Dermis microvascular lymphatic vessel endothelial cell (primary cell): ENCODE measurements at regions not wholly inside any gene's neighbourhood (a gene's known extent, or its start where the extent isn't known, plus 50 kb on each side); places are given as distances from the start of the nearest gene placed in this dataset.

ENCODE experiments used
- DNase-seq, 2 donors: peaks; one replicate each; pipeline versions ENCODE4 v3.0.0 to v3.0.0-alpha.2; 2010; ENCODE audit warnings: low read depth in 2 of 2

- DNase-seq: no peak
These were observed 139.2 kb upstream of the EOMES start for GRCh38 chr3:27861046-27862036.

DNA sequence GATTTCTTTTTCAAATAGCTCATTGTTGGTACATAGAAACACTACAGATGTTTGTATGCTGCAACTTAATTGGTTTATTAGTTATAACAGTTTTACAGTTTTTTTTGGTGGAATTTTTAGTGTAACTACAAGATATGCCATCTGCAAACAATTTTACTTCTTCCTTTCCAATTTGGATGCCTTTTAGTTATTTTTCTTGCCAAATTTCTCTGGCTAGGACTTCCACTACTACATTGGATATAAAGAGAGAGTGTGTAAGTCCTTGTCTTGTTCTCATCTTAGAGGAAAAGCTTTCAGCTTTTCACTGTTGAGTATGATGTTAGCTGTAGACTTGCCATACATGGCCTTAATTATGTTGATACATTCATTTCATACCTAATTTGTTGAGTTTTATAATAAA lies 143.6 kb upstream of the EOMES start:
- no peak for DNase-seq

- DNase-seq: no peak
These were observed 147.0 kb upstream of the EOMES start for GRCh38 chr3:27869152-27869551.

- DNase-seq: no peak
These were observed 155.2 kb upstream of the EOMES start for GRCh38 chr3:27877061-27878013.

DNA sequence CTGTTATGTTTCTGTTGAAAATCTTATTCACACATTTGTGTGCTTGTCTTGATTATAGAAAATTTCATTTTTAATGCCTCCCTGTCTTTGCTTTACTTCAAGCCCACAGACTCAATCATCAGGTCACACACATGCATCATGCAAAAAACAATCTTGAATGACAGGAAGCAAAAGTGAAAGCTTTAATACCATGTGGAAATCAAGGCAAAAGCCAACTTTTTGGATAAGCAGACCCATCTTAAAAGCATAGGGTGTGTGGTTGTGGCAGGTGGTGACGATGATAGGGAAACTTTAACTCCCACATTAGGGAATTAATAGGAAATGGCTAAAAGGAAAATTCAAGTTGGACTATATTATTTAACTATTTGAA lies 155.9 kb upstream of the EOMES start:
- no peak for DNase-seq

GRCh38 chr3:27880969-27881892 lies 159.1 kb upstream of the EOMES start:
- DNase-seq: no peak

- DNase-seq: no peak
These were observed 161.1 kb upstream of the EOMES start for GRCh38 chr3:27883266-27883665.

- no peak for DNase-seq
These were observed 163.5 kb upstream of the EOMES start for GRCh38 chr3:27885641-27886040.

- no peak for DNase-seq
These were observed 166.4 kb upstream of the EOMES start for GRCh38 chr3:27888562-27888961.

DNA sequence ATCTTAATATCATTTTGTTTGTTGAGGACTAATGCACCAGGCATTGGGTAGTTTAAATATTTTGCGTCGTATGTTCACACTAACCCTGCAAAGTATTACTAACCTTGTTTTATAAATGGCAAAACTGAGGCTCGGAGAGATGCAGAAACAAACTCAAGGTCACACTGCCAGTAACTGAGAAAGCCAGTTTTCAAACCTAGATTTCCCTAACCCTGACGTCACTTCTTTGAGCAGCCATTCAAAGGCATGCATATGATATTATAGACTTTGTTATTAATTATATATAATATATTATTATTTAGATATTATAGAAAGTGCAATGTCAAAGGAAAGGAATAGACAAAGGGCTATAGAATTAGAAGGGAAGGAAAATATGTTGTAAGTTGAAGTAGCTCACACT lies 167.6 kb upstream of the EOMES start:
- DNase-seq: no peak

DNA sequence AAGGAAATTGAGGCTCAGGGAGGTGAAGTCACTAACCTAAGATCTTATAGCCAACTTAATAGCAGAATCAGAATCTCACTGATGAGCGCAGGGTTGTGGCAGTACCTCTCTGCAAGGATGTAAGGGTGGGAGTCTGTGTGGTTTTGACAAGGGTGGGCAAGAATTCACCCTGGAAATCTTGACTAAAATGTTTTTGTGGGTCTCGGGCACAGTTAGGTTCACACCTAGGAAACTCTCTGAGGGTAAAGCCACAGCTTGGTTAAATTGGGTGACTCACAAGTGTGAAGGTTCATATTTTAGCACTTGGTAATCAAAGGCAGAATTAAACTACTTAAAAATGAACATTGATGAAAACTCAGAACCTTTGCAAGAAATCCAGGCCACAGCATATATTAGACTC lies 178.2 kb upstream of the EOMES start:
- DNase-seq: no peak

DNA sequence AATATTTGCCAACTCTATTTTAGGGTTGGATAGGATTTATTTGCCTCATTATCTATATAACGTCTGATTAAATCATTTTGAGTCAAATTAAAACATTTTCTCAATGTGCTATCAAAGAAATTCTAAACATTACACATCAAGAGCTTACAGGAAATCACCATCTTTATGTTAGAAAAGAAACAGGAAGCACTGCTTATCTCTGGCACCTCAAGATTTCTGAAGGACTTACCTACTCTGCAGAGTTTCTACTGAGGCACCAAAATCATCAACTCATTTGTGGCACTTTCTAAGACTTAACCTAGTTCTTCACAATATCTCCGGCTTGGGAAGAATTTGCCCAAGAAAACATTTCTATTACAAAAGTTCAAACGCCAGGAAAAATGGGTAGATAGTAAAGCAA lies 181.3 kb upstream of the EOMES start:
- no peak for DNase-seq

- no peak for DNase-seq
These were observed 183.5 kb upstream of the EOMES start for GRCh38 chr3:27905625-27906024.

DNA sequence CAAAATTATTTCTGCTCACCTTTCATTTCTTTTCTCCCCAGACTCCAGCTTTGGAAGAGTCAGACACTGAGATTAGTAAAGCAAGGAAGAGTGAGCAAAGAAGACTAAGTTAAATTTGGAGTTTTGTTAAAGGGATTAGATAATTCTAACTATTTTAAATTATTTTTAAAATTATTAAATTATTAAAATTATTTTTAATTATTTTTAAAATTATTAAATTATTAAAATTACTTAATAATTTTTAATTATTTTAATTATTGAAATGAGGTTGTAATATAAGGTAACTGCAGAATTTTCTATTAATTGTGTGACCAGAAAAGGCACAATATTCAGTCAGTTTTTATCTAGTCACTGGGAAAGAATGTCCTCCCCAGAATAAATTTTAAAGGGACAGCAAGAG lies 185.0 kb upstream of the EOMES start:
- no peak for DNase-seq

- DNase-seq: no peak
These were observed 185.8 kb upstream of the EOMES start for GRCh38 chr3:27907929-27908328.

DNA sequence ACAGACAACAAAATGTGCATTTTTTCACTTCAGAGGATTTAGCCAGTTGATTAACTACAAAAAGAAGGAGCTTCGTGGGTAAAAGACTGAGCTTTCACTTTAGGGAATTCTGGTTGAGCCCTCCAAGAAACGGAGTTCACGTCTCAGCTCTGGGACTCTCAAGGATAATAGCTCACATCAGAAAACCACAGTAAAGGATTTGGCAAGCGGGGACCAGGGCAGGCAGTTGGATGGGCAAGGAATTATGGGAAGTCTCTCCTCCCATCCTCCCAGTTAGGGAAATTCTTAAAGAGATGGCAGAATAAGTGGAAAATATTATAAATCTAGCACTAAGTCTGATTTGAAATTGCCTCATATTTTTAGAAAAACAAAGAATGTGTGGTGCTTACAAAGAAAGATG lies 188.3 kb upstream of the EOMES start:
- DNase-seq: no peak

DNA sequence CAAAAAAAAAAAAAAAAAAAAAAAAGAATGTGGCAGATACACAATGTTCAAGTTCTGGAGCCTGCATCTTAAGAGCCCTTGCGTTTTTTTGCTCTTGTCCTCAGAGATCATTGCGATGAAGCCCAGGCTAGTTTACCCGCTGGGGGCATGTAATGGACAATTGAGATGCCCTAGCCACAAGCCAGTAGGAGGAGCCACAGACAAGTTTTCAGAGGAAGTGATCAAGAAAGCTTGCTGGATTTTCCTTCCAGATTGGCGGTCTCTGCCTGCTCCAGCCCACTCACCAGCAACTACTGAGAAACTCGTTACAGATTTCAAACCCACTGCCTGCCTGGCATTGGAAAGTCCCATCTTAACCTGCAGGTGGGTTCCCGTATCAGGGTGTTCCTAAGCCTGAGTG lies 192.1 kb upstream of the EOMES start:
- DNase-seq: no peak

GRCh38 chr3:27923349-27924068 lies 201.4 kb upstream of the EOMES start:
- no peak for DNase-seq

GRCh38 chr3:27927882-27928281 lies 205.8 kb upstream of the EOMES start:
- DNase-seq: no peak

DNA sequence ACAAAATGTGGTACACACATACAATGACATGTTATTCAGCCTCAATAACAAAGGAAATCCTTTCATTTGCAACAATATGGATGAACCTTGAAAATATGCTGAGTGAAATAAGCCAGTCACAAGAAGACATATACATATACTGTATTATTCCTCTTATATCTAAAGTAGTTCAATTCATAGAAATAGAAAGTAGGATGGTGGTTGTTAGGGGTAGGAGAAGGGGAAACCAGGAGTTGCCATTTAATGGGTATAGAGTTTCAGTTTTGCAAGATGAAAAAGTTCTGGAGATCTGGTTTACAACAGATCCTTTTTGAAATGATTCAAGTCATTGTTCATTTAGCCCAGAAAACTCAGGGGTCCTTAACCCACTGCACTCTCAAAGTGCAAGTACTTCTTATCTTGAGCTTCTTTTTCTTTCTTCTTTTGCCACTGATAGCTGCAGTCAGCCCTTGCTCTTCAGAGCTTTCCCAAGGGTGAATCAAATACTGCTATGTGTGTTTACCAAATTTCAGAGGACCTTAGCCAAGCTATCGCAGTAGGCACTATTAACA lies 208.0 kb upstream of the EOMES start:
- no peak for DNase-seq
